GM12874 (cell line): ENCODE measurements at regions not wholly inside any gene's neighbourhood (a gene's known extent, or its start where the extent isn't known, plus 50 kb on each side); places are given as distances from the start of the nearest gene placed in this dataset.

Experiments used
- TF ChIP-seq, protein P1 (sequence below): IDR thresholded peaks from 2 replicates; pipeline ENCODE4 v1.5.1; 2011; ENCODE audit warnings: low read depth, mild to moderate bottlenecking, control low read depth, low read length, moderate library complexity; ENCODE audit not compliant: insufficient read depth

DNA sequence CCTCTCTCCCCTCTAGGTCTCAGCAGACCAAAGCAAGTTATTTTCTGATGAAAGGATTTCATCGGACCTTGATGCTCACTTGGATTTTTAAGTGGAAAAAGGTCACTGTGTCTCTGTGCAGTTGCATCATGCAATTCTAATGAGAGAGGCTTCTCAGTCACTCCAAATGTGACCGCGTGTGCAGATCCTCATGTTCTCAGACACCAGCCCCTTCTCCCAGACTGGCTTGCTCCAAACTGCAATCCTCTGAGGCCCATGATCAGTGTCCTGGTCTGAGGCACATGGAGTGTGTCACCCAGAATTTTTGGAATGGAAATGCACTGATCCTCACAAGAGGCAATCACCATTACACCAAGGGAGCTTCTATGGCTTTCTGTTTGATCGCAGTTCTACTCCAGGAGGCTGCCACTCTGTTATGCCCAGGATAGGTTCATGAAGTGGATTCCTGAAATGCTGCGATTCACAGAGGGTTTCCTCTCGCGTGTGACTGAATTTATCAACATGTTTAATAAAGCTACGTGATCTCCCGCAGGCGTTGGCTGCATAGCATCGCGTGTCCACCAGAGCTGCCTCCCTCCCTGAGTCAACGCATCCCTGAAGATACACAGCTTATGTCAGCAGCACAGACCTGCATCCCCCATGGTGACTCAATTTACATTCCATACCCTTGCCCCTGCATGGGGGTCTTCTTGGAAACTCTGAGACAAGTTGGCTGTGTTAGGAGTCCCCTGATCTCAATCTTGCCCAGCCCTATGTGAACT, 544.6 kb upstream of the B3GAT1 start:
- TF ChIP-seq, protein P1, sequence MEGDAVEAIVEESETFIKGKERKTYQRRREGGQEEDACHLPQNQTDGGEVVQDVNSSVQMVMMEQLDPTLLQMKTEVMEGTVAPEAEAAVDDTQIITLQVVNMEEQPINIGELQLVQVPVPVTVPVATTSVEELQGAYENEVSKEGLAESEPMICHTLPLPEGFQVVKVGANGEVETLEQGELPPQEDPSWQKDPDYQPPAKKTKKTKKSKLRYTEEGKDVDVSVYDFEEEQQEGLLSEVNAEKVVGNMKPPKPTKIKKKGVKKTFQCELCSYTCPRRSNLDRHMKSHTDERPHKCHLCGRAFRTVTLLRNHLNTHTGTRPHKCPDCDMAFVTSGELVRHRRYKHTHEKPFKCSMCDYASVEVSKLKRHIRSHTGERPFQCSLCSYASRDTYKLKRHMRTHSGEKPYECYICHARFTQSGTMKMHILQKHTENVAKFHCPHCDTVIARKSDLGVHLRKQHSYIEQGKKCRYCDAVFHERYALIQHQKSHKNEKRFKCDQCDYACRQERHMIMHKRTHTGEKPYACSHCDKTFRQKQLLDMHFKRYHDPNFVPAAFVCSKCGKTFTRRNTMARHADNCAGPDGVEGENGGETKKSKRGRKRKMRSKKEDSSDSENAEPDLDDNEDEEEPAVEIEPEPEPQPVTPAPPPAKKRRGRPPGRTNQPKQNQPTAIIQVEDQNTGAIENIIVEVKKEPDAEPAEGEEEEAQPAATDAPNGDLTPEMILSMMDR, result no peak

DNA sequence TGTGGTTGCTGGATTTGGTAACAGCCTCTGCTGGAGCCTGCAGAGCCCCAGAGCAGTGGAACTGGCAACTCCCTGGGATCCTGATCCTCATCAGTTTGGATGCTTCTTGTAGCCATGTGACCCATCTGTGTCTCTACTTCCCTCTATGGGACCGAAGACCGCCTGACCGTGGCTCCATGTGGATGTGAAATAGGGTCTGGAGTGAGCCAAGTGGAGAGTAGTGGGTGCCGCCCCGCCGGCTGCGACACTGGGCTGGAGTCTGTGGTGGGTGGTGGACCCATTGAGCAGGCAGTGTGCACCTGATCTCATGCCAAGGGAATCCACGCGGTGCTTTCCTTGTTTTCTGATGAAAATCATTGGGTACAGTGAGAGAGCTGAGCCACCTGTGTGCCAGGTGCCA, 543.2 kb upstream of the B3GAT1 start:
- TF ChIP-seq, protein P1, result no peak

DNA sequence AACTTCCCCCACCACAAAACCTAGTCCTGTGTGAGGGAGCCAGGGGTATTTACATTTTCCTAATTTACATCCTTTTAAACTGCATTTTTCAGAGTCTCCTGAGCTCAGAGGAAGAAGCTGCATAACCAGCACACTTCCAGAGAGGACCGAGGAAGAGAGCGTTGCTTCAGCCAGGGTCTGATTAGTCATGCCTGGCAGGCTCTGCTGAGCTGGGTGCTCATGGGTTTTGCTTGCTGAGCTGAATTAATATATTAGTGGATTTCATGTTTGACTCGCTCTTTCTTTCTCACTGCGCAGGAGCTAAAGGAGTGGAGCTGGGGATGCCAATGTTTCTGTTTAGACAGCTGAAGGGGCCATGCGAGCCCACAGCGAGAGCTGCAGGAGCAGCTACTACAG, 539.3 kb upstream of the B3GAT1 start:
- TF ChIP-seq, protein P1, result no peak

DNA sequence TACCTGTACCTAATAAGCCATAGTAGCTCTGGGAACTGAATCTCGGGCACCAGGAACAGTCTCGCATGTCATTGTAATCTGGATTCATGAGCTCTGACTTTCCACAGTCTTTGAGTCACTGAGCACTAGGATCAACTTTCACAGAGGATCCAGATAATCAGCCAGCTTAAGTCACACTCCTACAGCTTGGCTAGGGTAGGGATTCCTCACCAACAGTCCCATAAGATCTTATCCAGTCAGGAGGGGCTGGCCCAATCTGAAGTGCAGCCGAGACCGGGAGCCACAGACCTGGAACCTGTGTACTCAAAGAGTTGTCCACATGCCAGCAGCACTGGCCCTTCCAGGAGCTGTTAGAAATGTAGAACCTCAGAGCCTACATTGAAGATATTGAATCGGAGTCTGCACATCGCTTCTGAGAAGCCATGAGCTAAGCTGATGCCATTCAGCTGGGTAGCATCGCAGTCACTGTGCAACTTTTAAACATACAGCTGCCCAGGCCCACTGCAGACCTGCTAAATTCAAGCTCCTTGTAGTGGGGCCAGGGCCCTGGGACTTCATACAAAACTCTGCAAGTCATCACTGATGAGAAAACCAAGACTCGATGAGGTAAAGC, 538.8 kb upstream of the B3GAT1 start:
- TF ChIP-seq, protein P1, result no peak

DNA sequence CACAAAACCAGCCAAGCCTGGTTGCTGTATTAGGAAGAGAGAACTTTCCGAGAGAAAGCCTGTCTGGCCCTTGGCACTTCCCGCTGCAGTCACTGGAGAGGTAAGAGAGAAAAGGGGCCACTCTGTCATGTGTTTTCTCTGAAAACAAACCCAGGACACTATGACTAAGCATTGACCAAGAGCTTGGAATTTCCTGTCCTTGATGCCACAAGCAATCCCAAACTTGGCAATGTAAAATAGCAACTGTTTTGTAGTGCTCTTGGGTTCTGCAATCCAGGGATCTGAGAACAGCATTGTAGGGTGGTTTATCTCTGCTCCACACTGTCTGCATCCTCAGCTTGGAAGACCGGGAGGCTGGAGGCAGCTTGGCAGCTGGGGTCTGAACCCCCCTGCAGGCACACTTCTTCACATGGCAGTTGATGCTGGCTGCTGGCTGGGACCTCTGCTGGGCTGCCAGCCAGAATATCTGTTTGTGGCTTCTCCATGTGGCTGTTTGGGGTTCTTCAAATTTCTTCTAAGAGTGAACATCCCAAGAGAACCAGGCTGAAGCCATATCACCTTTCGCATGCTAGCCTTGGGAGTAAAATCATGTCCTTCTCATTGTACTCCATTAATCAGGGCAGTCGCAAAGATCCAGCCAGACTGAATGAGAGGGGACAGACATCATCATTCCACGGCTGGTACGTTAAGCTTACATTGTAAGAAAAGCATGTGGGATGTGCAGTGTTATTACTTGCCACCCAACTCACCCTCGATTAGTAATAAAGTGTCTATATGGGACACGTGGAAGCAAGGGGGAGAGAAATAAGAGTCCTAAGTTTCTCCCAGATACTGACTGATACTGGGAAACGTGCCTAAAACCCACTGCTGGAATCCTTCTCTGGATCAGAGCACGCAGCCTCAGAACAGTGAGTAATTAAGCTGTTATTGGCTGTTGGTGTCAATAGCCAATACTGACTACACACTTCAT, 537.4 kb upstream of the B3GAT1 start:
- TF ChIP-seq, protein P1, result no peak

DNA sequence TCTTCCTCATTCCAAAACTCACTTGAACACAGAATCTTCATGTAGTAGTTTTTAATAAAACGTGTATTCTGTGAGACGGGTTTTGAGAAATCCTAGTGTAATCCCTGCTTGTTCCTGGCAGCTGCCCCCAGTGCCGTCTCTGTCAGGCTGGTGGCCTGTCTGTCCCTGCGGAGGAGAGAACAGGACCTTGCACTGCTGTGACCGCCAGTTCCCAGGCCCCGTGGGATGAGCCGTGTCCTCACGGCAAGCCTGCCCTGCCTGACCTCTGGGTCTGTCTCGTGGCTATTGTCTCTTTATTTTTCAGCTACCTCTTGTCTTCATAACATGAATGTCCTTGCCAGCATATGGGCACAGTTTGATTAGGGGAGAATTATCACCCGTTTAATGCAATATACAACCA, 535.5 kb upstream of the B3GAT1 start:
- TF ChIP-seq, protein P1, result no peak

DNA sequence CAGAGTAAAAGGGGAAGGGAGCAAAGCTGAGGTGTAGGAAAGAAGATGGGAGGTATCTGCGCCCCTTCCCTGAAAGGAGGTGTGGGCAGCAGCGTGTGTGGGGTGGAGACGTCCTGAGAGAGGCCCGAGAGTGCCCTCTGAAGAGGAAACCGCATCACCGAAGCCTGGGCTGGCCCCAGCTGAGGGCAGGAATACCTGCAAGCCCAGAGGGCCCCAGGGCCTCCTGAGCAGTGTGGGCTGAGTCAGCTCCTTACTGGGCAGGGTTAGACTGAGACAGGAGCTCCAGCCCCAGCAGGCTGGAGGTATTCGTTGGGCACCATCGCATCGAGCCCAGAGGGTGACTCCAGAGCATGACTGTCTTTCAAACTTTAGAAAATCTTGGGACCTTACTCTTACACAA, 534.0 kb upstream of the B3GAT1 start:
- TF ChIP-seq, protein P1, result no peak
